ENCODE measurements at regions not wholly inside any gene's neighbourhood (a gene's known extent, or its start where the extent isn't known, plus 50 kb on each side); places are given as distances from the start of the nearest gene placed in this dataset.

DNA sequence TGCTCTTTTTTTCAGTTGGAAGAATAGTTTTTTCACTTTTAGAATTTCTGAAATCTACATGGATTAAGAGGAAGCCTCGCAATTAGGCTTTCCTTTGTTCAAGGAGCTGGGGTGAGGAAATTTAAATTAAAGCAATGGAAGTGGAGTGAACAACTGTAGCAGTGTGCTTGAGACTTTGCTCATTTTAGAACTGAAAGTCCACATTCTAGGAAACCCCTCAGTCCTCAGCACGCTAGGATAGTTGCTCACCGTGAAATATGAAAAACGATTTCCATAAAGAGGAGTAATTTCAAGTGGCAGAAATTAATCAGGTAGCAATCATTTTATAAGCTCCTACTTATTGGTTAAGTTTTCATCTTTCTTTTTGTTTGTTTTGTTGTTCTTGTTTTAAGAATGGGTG lies 243.0 kb upstream of the ITGA1 start:
- no peak for DNase-seq (ENCODE audit: low spot score)
- Histone ChIP-seq H3K27ac (no peak overlapping the region), H3K4me3 (no peak overlapping the region)
- TF ChIP-seq, protein P1, sequence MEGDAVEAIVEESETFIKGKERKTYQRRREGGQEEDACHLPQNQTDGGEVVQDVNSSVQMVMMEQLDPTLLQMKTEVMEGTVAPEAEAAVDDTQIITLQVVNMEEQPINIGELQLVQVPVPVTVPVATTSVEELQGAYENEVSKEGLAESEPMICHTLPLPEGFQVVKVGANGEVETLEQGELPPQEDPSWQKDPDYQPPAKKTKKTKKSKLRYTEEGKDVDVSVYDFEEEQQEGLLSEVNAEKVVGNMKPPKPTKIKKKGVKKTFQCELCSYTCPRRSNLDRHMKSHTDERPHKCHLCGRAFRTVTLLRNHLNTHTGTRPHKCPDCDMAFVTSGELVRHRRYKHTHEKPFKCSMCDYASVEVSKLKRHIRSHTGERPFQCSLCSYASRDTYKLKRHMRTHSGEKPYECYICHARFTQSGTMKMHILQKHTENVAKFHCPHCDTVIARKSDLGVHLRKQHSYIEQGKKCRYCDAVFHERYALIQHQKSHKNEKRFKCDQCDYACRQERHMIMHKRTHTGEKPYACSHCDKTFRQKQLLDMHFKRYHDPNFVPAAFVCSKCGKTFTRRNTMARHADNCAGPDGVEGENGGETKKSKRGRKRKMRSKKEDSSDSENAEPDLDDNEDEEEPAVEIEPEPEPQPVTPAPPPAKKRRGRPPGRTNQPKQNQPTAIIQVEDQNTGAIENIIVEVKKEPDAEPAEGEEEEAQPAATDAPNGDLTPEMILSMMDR (IDR thresholded peaks at IDR 0.05), result no peak

DNA sequence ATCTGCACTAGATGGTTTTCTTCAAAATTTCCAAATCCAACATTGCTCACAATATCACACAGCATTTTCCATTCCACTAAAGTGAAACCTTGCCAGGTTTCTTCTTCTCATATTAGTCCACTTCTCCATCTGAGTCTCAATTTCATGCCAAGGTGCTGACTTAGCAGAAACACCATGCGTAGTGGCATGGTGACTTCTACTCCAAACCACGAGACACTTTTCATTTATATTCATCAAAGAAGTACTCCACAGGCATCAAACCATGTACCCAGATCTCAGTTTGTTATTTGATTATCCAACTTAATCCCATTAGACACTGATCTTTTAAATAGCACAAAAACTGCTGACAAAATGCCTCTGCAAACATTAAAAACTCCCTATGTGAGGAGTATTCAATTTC lies 233.4 kb upstream of the ITGA1 start:
- TF ChIP-seq, protein P1 (IDR thresholded peaks at IDR 0.05), result no peak

DNA sequence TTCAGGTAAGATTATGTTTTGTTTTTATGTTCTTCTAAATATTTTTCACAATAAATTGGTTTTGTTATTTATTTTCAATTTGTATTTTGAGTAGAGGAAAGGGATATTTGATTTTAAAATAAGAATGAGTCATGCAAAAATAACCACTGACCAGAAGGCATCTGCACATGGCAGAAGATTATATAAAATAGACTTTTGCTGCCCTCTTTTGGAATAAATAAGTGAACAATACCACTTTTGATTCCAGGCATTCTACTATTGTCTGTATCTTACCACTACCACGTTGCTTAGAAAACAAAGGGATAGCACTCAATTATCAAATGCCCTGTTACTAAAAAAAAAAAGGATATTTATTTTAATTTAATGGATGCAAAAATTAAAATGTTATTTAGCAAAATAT lies 227.3 kb upstream of the ITGA1 start:
- DNase-seq (ENCODE audit: low spot score), result no peak
- Histone ChIP-seq H3K27ac (no peak overlapping the region), H3K4me3 (no peak overlapping the region)
- TF ChIP-seq, protein P1 (IDR thresholded peaks at IDR 0.05), result no peak

More for the DNA sequence above, 233.4 kb upstream of the ITGA1 start:
- no peak for DNase-seq (ENCODE audit: low spot score)
- no peak overlapping the region for H3K27ac ChIP-seq
- no peak overlapping the region for H3K4me3 ChIP-seq

DNA sequence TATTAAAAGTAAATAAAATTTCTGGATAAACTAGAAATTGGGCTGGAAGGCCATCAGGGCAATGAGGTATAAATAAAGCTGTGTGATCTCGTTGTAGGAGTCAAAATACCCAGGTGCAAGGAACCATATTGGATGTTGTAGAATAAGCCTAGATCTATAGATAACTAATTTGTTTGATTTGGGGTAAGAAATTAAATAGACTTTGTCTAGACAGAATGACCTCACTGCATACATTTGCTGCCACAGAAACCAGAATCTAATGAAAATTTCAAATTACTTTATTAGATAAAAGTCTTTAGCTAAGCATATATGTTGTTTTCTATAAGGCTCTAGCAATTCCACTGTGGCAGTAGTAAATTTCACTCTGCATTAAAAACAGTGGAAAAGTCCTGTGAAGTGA lies 225.2 kb upstream of the ITGA1 start:
- DNase-seq (ENCODE audit: low spot score), result no peak
- no peak overlapping the region for H3K27ac ChIP-seq
- TF ChIP-seq, protein P1 (IDR thresholded peaks at IDR 0.05), result no peak
- no peak overlapping the region for H3K4me3 ChIP-seq

DNA sequence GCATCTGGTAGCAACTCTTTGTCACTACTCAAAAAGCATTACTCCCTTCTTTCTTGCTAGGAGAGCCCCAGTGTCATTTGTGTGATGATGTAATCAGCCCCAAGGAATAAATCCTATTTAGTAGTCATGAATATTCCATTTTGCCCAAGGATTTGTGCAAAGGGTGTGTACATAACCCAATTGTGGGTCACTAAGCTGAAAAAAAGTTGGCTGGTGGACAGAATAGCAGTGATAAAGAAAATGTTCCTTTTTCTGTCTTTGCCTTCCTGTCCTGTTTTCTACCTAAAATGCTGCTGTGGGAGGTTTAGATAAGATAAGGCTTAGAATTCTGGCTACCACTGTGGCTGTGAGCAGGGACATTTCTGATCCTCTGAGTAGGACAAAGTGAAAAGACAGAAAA lies 223.1 kb upstream of the ITGA1 start:
- no peak overlapping the region for H3K27ac ChIP-seq
- TF ChIP-seq, protein P1 (IDR thresholded peaks at IDR 0.05), result no peak
- DNase-seq (ENCODE audit: low spot score), result no peak
- H3K4me3 ChIP-seq, result no peak overlapping the region

DNA sequence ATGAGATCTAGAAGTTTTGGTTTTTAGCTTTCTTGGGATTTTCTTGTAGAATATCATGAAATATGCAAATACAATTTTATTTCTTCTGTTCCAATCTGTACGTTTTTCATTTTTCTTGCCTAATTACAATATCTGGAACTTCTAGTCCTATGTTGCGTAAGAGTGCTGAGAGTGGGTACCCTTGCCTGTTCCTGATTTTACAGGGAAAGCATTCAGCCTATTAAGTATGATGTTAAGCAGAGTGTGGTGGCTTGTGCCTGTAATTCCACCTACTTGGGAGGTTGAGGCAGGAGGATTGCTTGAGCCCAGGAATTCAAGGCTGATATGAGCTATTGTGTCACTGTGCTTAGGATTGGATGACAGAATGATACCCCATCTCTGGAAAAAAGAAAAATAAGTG lies 210.2 kb upstream of the ITGA1 start:
- DNase-seq (ENCODE audit: low spot score), result no peak
- TF ChIP-seq, protein P1 (IDR thresholded peaks at IDR 0.05), result no peak
- Histone ChIP-seq H3K27ac (no peak overlapping the region), H3K4me3 (no peak overlapping the region)

DNA sequence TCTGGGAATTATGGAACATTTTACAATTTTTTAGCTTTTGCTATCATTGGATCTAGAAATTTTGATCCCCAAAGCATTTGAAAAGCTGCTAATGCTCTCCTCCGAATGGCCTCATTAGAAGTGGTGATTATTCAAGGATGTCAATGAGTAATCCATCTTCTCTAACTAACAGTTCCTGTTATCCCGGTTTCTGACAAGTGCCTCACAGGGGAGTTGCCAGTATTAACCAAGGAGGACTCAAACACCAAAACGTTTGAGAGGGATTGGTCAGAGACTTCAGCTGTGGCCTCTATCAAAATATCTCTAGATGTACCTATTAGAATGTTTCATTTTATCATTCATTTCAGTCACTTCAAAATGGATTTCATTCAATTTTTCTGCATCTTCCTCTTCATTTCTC lies 208.3 kb upstream of the ITGA1 start:
- TF ChIP-seq, protein P1 (IDR thresholded peaks at IDR 0.05), result no peak
- Histone ChIP-seq H3K4me3 (no peak overlapping the region), H3K27ac (no peak overlapping the region)
- no peak for DNase-seq (ENCODE audit: low spot score)

Data from coronary artery (tissue), 2 donors.